T-helper 1 cell treated with Interleukin-12 subunit alpha and Interleukin-12 subunit beta and Interleukin-4 antibody, amounts not matched to agents 30 μg/mL and 1 μg/mL, for 36 hours (primary cell): ENCODE measurements at regions not wholly inside any gene's neighbourhood (a gene's known extent, or its start where the extent isn't known, plus 50 kb on each side); places are given as distances from the start of the nearest gene placed in this dataset.
"Not testable (repeated sequence)": the region's sequence is repeated elsewhere in the genome, so short reads cannot be mapped to it uniquely, and the experiment has no call there.

Experiments
- H3K27ac Mint-ChIP-seq: one replicate; pipeline ENCODE4 v1.8.0; 2021; ENCODE audit warnings: mild to moderate bottlenecking, mixed read lengths
- H3K27me3 Mint-ChIP-seq: one replicate; pipeline ENCODE4 v1.8.0; 2021; ENCODE audit warnings: low read depth, mixed read lengths
- H3K36me3 Mint-ChIP-seq: one replicate; pipeline ENCODE4 v1.8.0; 2021; ENCODE audit warnings: low read depth, mixed read lengths
- H3K4me1 Mint-ChIP-seq: one replicate; pipeline ENCODE4 v1.8.0; 2021; ENCODE audit warnings: low read depth, mixed read lengths
- H3K4me3 Mint-ChIP-seq: one replicate; pipeline ENCODE4 v1.8.0; 2021; ENCODE audit warnings: mild to moderate bottlenecking, moderate library complexity, mixed read lengths
- H3K9me3 Mint-ChIP-seq: one replicate; pipeline ENCODE4 v1.8.0; 2021; ENCODE audit warnings: mixed read lengths

DNA sequence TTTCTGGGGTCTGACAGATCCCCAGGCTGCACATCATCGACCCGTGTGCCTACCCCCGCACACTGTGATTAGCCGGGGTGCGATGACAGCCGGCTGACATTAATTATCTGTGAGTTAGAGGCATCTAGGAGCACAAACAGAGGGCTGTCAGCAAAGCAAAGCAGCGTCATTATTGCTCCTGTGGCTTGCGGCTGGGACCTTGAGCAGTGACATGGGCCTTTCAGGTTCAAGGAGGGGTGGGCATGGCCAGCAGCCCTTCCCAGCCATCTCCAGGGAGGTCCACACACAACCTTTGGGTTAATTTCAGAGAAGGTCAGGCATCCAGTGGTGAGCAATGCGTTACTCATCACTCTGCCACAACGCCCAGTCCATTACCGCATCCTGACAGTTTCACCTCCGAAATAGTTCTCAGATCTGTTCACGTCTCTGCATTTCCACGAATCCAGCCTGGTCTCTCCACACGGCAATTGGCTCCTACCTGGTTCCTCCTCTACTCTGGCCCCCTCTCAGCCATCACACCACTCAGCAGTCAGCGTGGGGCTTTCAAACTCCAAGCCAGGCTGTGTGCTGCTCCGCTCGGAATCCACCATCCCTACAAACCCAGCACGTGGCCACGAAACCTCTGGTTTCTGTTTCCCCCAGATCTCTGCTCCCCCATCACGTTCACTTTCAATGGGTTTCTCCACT, 249.7 kb upstream of the C16orf82 start:
- Mint-ChIP-seq H3K36me3 (no peaks in the 10 kb centered on the region), H3K27me3 (no peaks in the 10 kb centered on the region), H3K4me3 (no peak overlapping the region), H3K4me1 (peaks cover 5% of the 10 kb centered on the region), H3K27ac (peak overlapping the region; percentile 62), H3K9me3 (no peaks in the 10 kb centered on the region)

- H3K27ac Mint-ChIP-seq, result no peak overlapping the region
- no peaks in the 10 kb centered on the region for H3K27me3 Mint-ChIP-seq
- peaks cover 5% of the 10 kb centered on the region for H3K4me1 Mint-ChIP-seq
- H3K36me3 Mint-ChIP-seq, result no peaks in the 10 kb centered on the region
- no peaks in the 10 kb centered on the region for H3K9me3 Mint-ChIP-seq
- H3K4me3 Mint-ChIP-seq, result no peak overlapping the region
Observed at GRCh38 chr16:26818393-26818792, 248.3 kb upstream of the C16orf82 start.

- no peak overlapping the region for H3K4me3 Mint-ChIP-seq
- no peak overlapping the region for H3K27ac Mint-ChIP-seq
- H3K4me1 Mint-ChIP-seq, result no peaks in the 10 kb centered on the region
- H3K36me3 Mint-ChIP-seq, result no peaks in the 10 kb centered on the region
- peaks cover 4% of the 10 kb centered on the region for H3K27me3 Mint-ChIP-seq
- no peaks in the 10 kb centered on the region for H3K9me3 Mint-ChIP-seq
Observed at GRCh38 chr16:26824469-26824868, 242.3 kb upstream of the C16orf82 start.

- H3K27ac Mint-ChIP-seq, result no peak overlapping the region
- no peak overlapping the region for H3K4me3 Mint-ChIP-seq
- H3K9me3 Mint-ChIP-seq, result no peaks in the 10 kb centered on the region
- peaks cover 9% of the 10 kb centered on the region for H3K27me3 Mint-ChIP-seq
- no peaks in the 10 kb centered on the region for H3K36me3 Mint-ChIP-seq
- H3K4me1 Mint-ChIP-seq, result no peaks in the 10 kb centered on the region
Observed at GRCh38 chr16:26826500-26826899, 240.2 kb upstream of the C16orf82 start.

- Mint-ChIP-seq H3K27ac (no peak overlapping the region), H3K27me3 (peaks cover 9% of the 10 kb centered on the region)
Observed at GRCh38 chr16:26827386-26827785, 239.3 kb upstream of the C16orf82 start.

GRCh38 chr16:26830428-26831127, 236.1 kb upstream of the C16orf82 start:
- no peaks in the 10 kb centered on the region for H3K9me3 Mint-ChIP-seq
- H3K4me3 Mint-ChIP-seq, result no peak overlapping the region
- H3K27me3 Mint-ChIP-seq, result peaks cover 19% of the 10 kb centered on the region
- no peaks in the 10 kb centered on the region for H3K4me1 Mint-ChIP-seq
- H3K27ac Mint-ChIP-seq, result no peak overlapping the region
- H3K36me3 Mint-ChIP-seq, result no peaks in the 10 kb centered on the region

More at GRCh38 chr16:26827386-26827785, 239.3 kb upstream of the C16orf82 start:
- H3K9me3 Mint-ChIP-seq, result no peaks in the 10 kb centered on the region
- H3K4me3 Mint-ChIP-seq, result no peak overlapping the region
- no peaks in the 10 kb centered on the region for H3K4me1 Mint-ChIP-seq
- H3K36me3 Mint-ChIP-seq, result no peaks in the 10 kb centered on the region

DNA sequence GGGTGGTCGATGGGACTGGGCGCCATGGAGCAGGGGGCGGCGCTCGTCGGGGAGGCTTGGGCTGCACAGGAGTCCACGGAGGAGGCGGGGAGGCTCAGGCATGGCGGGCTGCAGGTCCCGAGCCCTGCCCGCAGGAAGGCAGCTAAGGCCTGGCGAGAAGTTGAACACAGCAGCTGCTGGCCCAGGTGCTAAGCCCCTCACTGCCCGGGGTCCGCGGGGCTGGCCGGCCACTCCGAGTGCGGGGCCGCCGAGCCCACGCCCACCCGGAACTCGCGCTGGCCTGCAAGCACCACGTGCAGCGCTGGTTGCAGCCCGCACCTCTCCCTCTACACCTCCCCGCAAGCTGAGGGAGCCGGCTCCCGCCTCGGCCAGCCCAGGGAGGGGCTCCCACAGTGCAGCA, 230.6 kb upstream of the C16orf82 start:
- not testable (repeated sequence) for H3K4me3 Mint-ChIP-seq, H3K27ac Mint-ChIP-seq

DNA sequence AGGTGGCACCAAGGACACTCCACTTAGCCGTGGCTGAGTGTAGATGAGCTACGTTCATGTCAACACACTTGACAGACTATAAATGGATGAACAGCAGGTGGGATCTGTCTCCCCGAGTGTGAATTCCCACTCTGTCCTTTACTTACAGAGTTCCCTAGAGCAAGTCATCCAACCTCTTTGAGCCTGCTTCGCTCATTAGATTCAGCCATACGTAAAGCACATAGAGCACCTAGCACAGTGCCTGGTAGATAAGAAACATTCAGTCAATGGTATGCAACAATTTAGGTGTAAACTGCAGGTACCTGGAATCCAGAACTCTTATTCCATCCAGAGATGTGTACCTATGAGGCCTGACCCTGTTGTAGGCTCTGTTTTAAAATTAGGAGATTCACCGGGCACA, 227.8 kb upstream of the C16orf82 start:
- H3K9me3 Mint-ChIP-seq, result no peaks in the 10 kb centered on the region
- no peaks in the 10 kb centered on the region for H3K4me1 Mint-ChIP-seq
- peaks cover 6% of the 10 kb centered on the region for H3K27me3 Mint-ChIP-seq
- no peak overlapping the region for H3K4me3 Mint-ChIP-seq
- H3K36me3 Mint-ChIP-seq, result no peaks in the 10 kb centered on the region
- H3K27ac Mint-ChIP-seq, result no peak overlapping the region

More for the DNA sequence above, 230.6 kb upstream of the C16orf82 start:
- H3K9me3 Mint-ChIP-seq, H3K4me1 Mint-ChIP-seq, H3K36me3 Mint-ChIP-seq: not testable (repeated sequence)
- H3K27me3 Mint-ChIP-seq, result peaks cover 21% of the 10 kb centered on the region

- H3K4me1 Mint-ChIP-seq, result no peaks in the 10 kb centered on the region
- H3K36me3 Mint-ChIP-seq, result no peaks in the 10 kb centered on the region
- no peak overlapping the region for H3K27ac Mint-ChIP-seq
- H3K4me3 Mint-ChIP-seq, result no peak overlapping the region
- H3K9me3 Mint-ChIP-seq, result no peaks in the 10 kb centered on the region
- peaks cover 4% of the 10 kb centered on the region for H3K27me3 Mint-ChIP-seq
Observed at GRCh38 chr16:26840691-26841090, 226.0 kb upstream of the C16orf82 start.

GRCh38 chr16:26856271-26856670, 210.5 kb upstream of the C16orf82 start:
- peaks cover 2% of the 10 kb centered on the region for H3K36me3 Mint-ChIP-seq

DNA sequence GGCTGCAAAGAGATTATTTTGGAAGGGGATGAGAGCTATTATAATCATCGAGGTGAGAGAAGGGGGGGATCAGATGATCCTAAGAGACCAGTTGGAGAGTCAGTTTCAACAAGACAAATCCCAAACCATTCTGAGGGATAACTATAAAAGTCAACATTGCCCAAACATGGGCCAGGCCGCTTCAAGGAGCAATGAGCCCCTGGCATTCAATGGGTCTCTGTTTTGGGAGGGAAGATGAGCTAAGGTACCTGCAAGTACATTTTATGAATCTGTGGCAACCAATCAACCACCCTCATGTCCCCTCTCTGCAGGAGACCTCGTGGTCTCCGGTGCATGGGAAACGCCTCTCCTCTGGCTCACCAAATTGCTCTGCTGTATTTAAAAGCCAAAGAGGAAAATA, 209.9 kb upstream of the C16orf82 start:
- Mint-ChIP-seq H3K4me3 (no peak overlapping the region), H3K36me3 (peaks cover 2% of the 10 kb centered on the region), H3K9me3 (peaks cover 24% of the 10 kb centered on the region), H3K27me3 (no peaks in the 10 kb centered on the region), H3K4me1 (no peaks in the 10 kb centered on the region), H3K27ac (no peak overlapping the region)

More at GRCh38 chr16:26856271-26856670, 210.5 kb upstream of the C16orf82 start:
- Mint-ChIP-seq H3K27ac (no peak overlapping the region), H3K9me3 (peaks cover 22% of the 10 kb centered on the region), H3K27me3 (no peaks in the 10 kb centered on the region), H3K4me3 (no peak overlapping the region), H3K4me1 (no peaks in the 10 kb centered on the region)

GRCh38 chr16:26857371-26857770, 209.4 kb upstream of the C16orf82 start:
- Mint-ChIP-seq H3K4me1 (no peaks in the 10 kb centered on the region), H3K4me3 (no peak overlapping the region), H3K36me3 (peaks cover 2% of the 10 kb centered on the region), H3K9me3 (peaks cover 24% of the 10 kb centered on the region), H3K27ac (no peak overlapping the region), H3K27me3 (no peaks in the 10 kb centered on the region)

DNA sequence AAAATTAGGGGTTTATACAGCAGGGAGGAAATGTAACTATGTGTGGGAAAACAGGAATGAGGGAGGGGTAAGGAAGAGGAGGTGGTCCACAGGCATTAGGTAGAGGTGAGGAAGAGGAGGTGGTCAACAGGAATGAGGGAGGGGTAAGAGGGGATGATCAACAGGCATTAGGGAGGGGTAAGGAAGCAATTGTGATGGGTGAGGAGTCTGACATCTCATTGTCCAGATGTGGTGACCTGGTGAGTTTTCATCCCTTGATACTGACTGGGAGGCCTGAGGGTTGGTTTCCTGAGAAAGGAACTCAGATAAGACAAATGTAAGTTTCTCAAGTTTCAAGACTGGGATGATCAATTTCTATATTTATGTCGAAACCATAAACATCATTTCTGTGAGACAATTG, 206.2 kb upstream of the C16orf82 start:
- H3K27ac Mint-ChIP-seq, result no peak overlapping the region
- H3K36me3 Mint-ChIP-seq, result peaks cover 2% of the 10 kb centered on the region
- H3K4me1 Mint-ChIP-seq, result no peaks in the 10 kb centered on the region
- H3K27me3 Mint-ChIP-seq, result no peaks in the 10 kb centered on the region
- no peak overlapping the region for H3K4me3 Mint-ChIP-seq
- H3K9me3 Mint-ChIP-seq, result peaks cover 24% of the 10 kb centered on the region

- peaks cover 20% of the 10 kb centered on the region for H3K9me3 Mint-ChIP-seq
- no peak overlapping the region for H3K4me3 Mint-ChIP-seq
- H3K27ac Mint-ChIP-seq, result no peak overlapping the region
- peaks cover 2% of the 10 kb centered on the region for H3K36me3 Mint-ChIP-seq
- H3K27me3 Mint-ChIP-seq, result no peaks in the 10 kb centered on the region
- no peaks in the 10 kb centered on the region for H3K4me1 Mint-ChIP-seq
Observed at GRCh38 chr16:26863931-26864330, 202.8 kb upstream of the C16orf82 start.

- not testable (repeated sequence) for H3K27me3 Mint-ChIP-seq, H3K9me3 Mint-ChIP-seq, H3K4me1 Mint-ChIP-seq, H3K27ac Mint-ChIP-seq, H3K4me3 Mint-ChIP-seq, H3K36me3 Mint-ChIP-seq
Observed at GRCh38 chr16:26874318-26874717, 192.4 kb upstream of the C16orf82 start.
